GM23338 (cell line): ENCODE measurements at regions not wholly inside any gene's neighbourhood (a gene's known extent, or its start where the extent isn't known, plus 50 kb on each side); places are given as distances from the start of the nearest gene placed in this dataset.

Experiments
- ATAC-seq: fragments of 200-7000 bp; cut with Tn5 transposase; 3 replicates; pipeline ENCODE4 v1.9.1; 2020
- DNase-seq: peaks from one replicate; pipeline ENCODE4 v3.0.0-alpha.2; 2015; ENCODE audit warnings: low spot score
- H2AFZ ChIP-seq: fragments of 200-600 bp; sonication (generic); 2 replicates; pipeline ENCODE4 v1.8.0; 2016; ENCODE audit warnings: antibody characterized with exemption, mild to moderate bottlenecking, moderate library complexity
- H3F3A ChIP-seq: fragments of 200-600 bp; sonication (generic); replicated peaks from 2 replicates; pipeline ENCODE4 v1.8.0; 2017; ENCODE audit warnings: antibody characterized with exemption, mixed run types, low read depth
- H3K27ac ChIP-seq: fragments of 200-600 bp; sonication (generic); 2 replicates; pipeline ENCODE4 v1.6.1; 2016; ENCODE audit warnings: low read depth
- H3K27me3 ChIP-seq: fragments of 200-600 bp; sonication (generic); 2 replicates; pipeline ENCODE4 v1.8.0; 2016; ENCODE audit warnings: mild to moderate bottlenecking, mixed run types, moderate library complexity; ENCODE audit not compliant: insufficient read depth
- H3K36me3 ChIP-seq: fragments of 200-600 bp; sonication (generic); 2 replicates; pipeline ENCODE4 v1.8.0; 2016; ENCODE audit warnings: mild to moderate bottlenecking; ENCODE audit not compliant: insufficient read depth
- H3K4me1 ChIP-seq: fragments of 200-600 bp; sonication (generic); 2 replicates; pipeline ENCODE4 v1.8.0; 2016; ENCODE audit warnings: mild to moderate bottlenecking, moderate library complexity; ENCODE audit not compliant: insufficient read depth
- H3K4me2 ChIP-seq: fragments of 200-600 bp; sonication (generic); 2 replicates; pipeline ENCODE4 v1.7.1; 2017; ENCODE audit warnings: mixed run types
- H3K4me3 ChIP-seq: fragments of 200-600 bp; sonication (generic); 2 replicates; pipeline ENCODE4 v1.6.1; 2016; ENCODE audit warnings: mixed run types
- H3K79me2 ChIP-seq: fragments of 200-600 bp; sonication (generic); replicated peaks from 2 replicates; pipeline ENCODE4 v1.8.0; 2017; ENCODE audit warnings: mild to moderate bottlenecking; ENCODE audit not compliant: insufficient read depth
- H3K9me2 ChIP-seq: fragments of 200-600 bp; sonication (generic); 2 replicates; pipeline ENCODE4 v1.8.0; 2017; ENCODE audit not compliant: insufficient read depth
- H4K20me1 ChIP-seq: fragments of 200-600 bp; sonication (generic); replicated peaks from 2 replicates; pipeline ENCODE4 v1.8.0; 2017; ENCODE audit warnings: mild to moderate bottlenecking; ENCODE audit not compliant: insufficient read depth
- H3K27ac Mint-ChIP-seq: 2 replicates; pipeline ENCODE4 v1.8.0; 2020; ENCODE audit warnings: inconsistent platforms, mild to moderate bottlenecking, moderate library complexity, mixed read lengths
- H3K27me3 Mint-ChIP-seq: 3 replicates; pipeline ENCODE4 v1.8.0; 2022; ENCODE audit warnings: low read depth, mild to moderate bottlenecking, moderate library complexity, mixed read lengths, inconsistent platforms; ENCODE audit not compliant: insufficient read depth, poor library complexity
- H3K36me3 Mint-ChIP-seq: 3 replicates; pipeline ENCODE4 v1.8.0; 2021; ENCODE audit warnings: low read depth, mild to moderate bottlenecking, inconsistent platforms, moderate library complexity, mixed read lengths
- H3K4me1 Mint-ChIP-seq: 3 replicates; pipeline ENCODE4 v1.8.0; 2020; ENCODE audit warnings: mild to moderate bottlenecking, inconsistent platforms, mixed read lengths
- H3K4me3 Mint-ChIP-seq: 3 replicates; pipeline ENCODE4 v1.8.0; 2021; ENCODE audit warnings: moderate library complexity, mild to moderate bottlenecking, inconsistent platforms, mixed read lengths
- H3K9me3 Mint-ChIP-seq: 3 replicates; pipeline ENCODE4 v1.8.0; 2020; ENCODE audit warnings: moderate library complexity, mild to moderate bottlenecking, inconsistent platforms, mixed read lengths
- ETS1 ChIP-seq: IDR thresholded peaks from 2 replicates; pipeline ENCODE4 v1.6.1; 2016; ENCODE audit warnings: antibody characterized with exemption
- JUNB ChIP-seq: IDR thresholded peaks from one replicate; pipeline ENCODE4 v1.6.1; 2016; ENCODE audit warnings: antibody characterized with exemption; ENCODE audit not compliant: unreplicated experiment
- NANOG ChIP-seq: IDR thresholded peaks from 2 replicates; pipeline ENCODE4 v1.6.1; 2016; ENCODE audit warnings: antibody characterized with exemption, borderline replicate concordance
- STAT1 ChIP-seq: IDR thresholded peaks from one replicate; pipeline ENCODE4 v1.6.1; 2016; ENCODE audit warnings: antibody characterized with exemption; ENCODE audit not compliant: unreplicated experiment
- ZNF462 ChIP-seq: fragments of 250-450 bp; sonication (Bioruptor Pico); IDR thresholded peaks from 2 replicates; pipeline ENCODE4 v1.5.0; 2020; ENCODE audit warnings: mild to moderate bottlenecking, moderate library complexity

GRCh38 chr14:97109234-97109633 lies 312.1 kb downstream of the VRK1 start:
- no peak for DNase-seq
- Histone ChIP-seq H3K27ac (no peak overlapping the region), H4K20me1 (no peaks in the 10 kb centered on the region), H3K4me2 (no peak overlapping the region), H3F3A (no peaks in the 10 kb centered on the region), H3K36me3 (no peaks in the 10 kb centered on the region), H3K4me3 (no peak overlapping the region), H3K27me3 (no peaks in the 10 kb centered on the region), H3K79me2 (no peaks in the 10 kb centered on the region), H3K4me1 (no peaks in the 10 kb centered on the region), H3K9me2 (no peaks in the 10 kb centered on the region), H2AFZ (no peak overlapping the region)
- Mint-ChIP-seq H3K27me3 (peaks cover 5% of the 10 kb centered on the region), H3K9me3 (peaks cover 7% of the 10 kb centered on the region; the same call in 1 of the 3 replicates), H3K36me3 (peaks cover 3% of the 10 kb centered on the region; the same call in 1 of the 3 replicates), H3K4me3 (no peak overlapping the region), H3K27ac (no peak overlapping the region), H3K4me1 (0 out of 3 replicates have a peak, but pooled peaks cover 7% of the 10 kb centered on the region)
- ATAC-seq, result no peak
- TF ChIP-seq STAT1 (no peak), ETS1 (no peak), NANOG (no peak), JUNB (no peak)

- no peak overlapping the region for H3K4me2 ChIP-seq
- no peak overlapping the region for H3K4me3 ChIP-seq
- no peak overlapping the region for H3K4me3 Mint-ChIP-seq
- DNase-seq (no peak), ATAC-seq (no peak)
- H4K20me1 ChIP-seq, result no peaks in the 10 kb centered on the region
- peaks cover 7% of the 10 kb centered on the region; the same call in 1 of the 3 replicates for H3K9me3 Mint-ChIP-seq
- no peak overlapping the region for H2AFZ ChIP-seq
- no peaks in the 10 kb centered on the region for H3K4me1 Mint-ChIP-seq
- no peaks in the 10 kb centered on the region for H3K36me3 ChIP-seq
- H3F3A ChIP-seq, result no peaks in the 10 kb centered on the region
- H3K79me2 ChIP-seq, result no peaks in the 10 kb centered on the region
- H3K27me3 Mint-ChIP-seq, result peaks cover 3% of the 10 kb centered on the region
- H3K4me1 ChIP-seq, result no peaks in the 10 kb centered on the region
- no peak overlapping the region for H3K27ac ChIP-seq
- H3K36me3 Mint-ChIP-seq, result peaks cover 3% of the 10 kb centered on the region; the same call in 1 of the 3 replicates
- H3K27ac Mint-ChIP-seq, result no peak overlapping the region
- TF ChIP-seq ZNF462, result no peak
- H3K9me2 ChIP-seq, result peaks cover 11% of the 10 kb centered on the region; the same call in 1 of the 2 replicates
- no peaks in the 10 kb centered on the region for H3K27me3 ChIP-seq
These were observed 316.2 kb downstream of the VRK1 start for GRCh38 chr14:97113339-97113738.
